ENCODE measurements at regions not wholly inside any gene's neighbourhood (a gene's known extent, or its start where the extent isn't known, plus 50 kb on each side); places are given as distances from the start of the nearest gene placed in this dataset.

DNA sequence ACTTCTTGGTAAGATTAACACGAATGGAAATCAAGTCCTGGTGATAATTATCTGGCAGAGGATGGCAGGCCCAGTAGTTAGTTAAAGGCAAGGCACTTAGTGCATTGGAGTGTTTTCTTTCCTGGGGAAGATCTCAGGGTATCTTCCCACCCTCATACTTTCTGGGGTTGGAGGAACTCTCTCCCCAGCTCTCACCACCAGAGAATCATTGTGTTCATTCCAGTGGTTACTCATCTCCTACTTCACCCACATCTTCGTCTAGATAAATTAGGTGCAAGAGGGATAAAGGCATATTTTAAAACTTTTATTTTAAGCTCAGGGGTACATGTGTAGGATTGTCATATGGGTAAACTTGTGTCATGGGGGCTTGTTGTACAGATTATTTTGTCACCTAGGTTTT is 67.5 kb upstream of the SH3RF1 start:
- intact Hi-C loops (cut with DNase I; ENCODE audit: low total_unique reads) (no loop called here), in situ Hi-C loops (cut with MboI; ENCODE audit: low pct_ligation_motif_present in 1 of 4, low pct_unique_long_range_greater_than_20kb in 1 of 4, low sequenced_read_pairs in 3 of 4) (no loop called here)
- TF ChIP-seq, protein P1, sequence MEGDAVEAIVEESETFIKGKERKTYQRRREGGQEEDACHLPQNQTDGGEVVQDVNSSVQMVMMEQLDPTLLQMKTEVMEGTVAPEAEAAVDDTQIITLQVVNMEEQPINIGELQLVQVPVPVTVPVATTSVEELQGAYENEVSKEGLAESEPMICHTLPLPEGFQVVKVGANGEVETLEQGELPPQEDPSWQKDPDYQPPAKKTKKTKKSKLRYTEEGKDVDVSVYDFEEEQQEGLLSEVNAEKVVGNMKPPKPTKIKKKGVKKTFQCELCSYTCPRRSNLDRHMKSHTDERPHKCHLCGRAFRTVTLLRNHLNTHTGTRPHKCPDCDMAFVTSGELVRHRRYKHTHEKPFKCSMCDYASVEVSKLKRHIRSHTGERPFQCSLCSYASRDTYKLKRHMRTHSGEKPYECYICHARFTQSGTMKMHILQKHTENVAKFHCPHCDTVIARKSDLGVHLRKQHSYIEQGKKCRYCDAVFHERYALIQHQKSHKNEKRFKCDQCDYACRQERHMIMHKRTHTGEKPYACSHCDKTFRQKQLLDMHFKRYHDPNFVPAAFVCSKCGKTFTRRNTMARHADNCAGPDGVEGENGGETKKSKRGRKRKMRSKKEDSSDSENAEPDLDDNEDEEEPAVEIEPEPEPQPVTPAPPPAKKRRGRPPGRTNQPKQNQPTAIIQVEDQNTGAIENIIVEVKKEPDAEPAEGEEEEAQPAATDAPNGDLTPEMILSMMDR (IDR thresholded peaks at IDR 0.05) = no peak
- TF ChIP-seq POLR2A (IDR thresholded peaks at IDR 0.05) (no peak), POLR2AphosphoS5 (IDR thresholded peaks at IDR 0.05) (no peak), EP300 (IDR thresholded peaks at IDR 0.05; ENCODE audit: low read depth) (no peak)
- WGBS, 2 donors (ENCODE audit: low coverage in 1 of 2) = 40 to 58% methylated on average over 2 of the region's 2 CpGs
- DNase-seq = no peak
- H3K27me3 ChIP-seq = no peaks in the 10 kb centered on the region
- no peak overlapping the region for H3K4me3 ChIP-seq
- H3K4me1 ChIP-seq = no peaks in the 10 kb centered on the region
- H3K27ac ChIP-seq = no peak overlapping the region
- no peaks in the 10 kb centered on the region for H3K9me3 ChIP-seq
- H3K36me3 ChIP-seq = no peaks in the 10 kb centered on the region

- no peaks in the 10 kb centered on the region for H3K36me3 ChIP-seq
- whole genome bisulfite sequencing, 2 donors (ENCODE audit: low coverage in 1 of 2) = 100% methylated on average over 1 of the region's 1 CpG; no CpG with 5 or more reads in 1 of the 2 donors
- intact Hi-C loops (cut with DNase I; ENCODE audit: low total_unique reads) = no loop called here
- no peaks in the 10 kb centered on the region for H3K9me3 ChIP-seq
- H3K27ac ChIP-seq = no peak overlapping the region
- no peak for TF ChIP-seq POLR2A (IDR thresholded peaks at IDR 0.05)
- TF ChIP-seq, protein P1 (IDR thresholded peaks at IDR 0.05) = no peak
- TF ChIP-seq EP300 (IDR thresholded peaks at IDR 0.05; ENCODE audit: low read depth) = no peak
- TF ChIP-seq POLR2AphosphoS5 (IDR thresholded peaks at IDR 0.05) = no peak
- H3K4me3 ChIP-seq = no peak overlapping the region
- DNase-seq = no peak
- in situ Hi-C loops (cut with MboI; ENCODE audit: low pct_ligation_motif_present in 1 of 4, low pct_unique_long_range_greater_than_20kb in 1 of 4, low sequenced_read_pairs in 3 of 4) = no loop called here
- no peaks in the 10 kb centered on the region for H3K4me1 ChIP-seq
- H3K27me3 ChIP-seq = no peaks in the 10 kb centered on the region
These were observed 66.8 kb upstream of the SH3RF1 start for GRCh38 chr4:169337510-169337909.

DNA sequence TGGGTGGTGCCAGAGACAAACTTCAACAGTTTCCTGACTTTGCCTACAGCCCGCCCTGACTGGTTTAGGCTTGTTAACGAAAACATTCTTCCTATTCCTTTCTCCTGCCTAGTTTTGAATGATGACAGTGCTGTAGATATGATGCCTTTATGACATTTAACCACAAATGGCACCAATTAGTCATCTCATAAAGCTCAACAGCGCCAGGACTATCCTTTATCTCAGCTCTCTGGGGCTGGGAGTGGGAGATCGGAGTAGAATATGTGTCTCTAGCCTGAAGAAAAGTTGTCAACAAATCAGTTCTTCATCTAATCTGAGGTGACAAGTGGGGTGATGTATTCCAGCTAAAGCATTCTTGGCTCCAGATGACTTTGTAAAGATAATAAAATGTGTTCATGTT is 64.6 kb upstream of the SH3RF1 start:
- Histone ChIP-seq H3K4me1 (no peaks in the 10 kb centered on the region), H3K27me3 (no peaks in the 10 kb centered on the region), H3K27ac (no peak overlapping the region), H3K9me3 (no peaks in the 10 kb centered on the region), H3K4me3 (no peak overlapping the region), H3K36me3 (no peaks in the 10 kb centered on the region)
- intact Hi-C loops (cut with DNase I; ENCODE audit: low total_unique reads) = no loop called here
- DNase-seq = no peak
- 66 to 75% methylated on average over 4 of the region's 4 CpGs for WGBS, 2 donors (ENCODE audit: low coverage in 1 of 2)
- TF ChIP-seq POLR2A (IDR thresholded peaks at IDR 0.05) (no peak), EP300 (IDR thresholded peaks at IDR 0.05; ENCODE audit: low read depth) (no peak), POLR2AphosphoS5 (IDR thresholded peaks at IDR 0.05) (no peak)
- TF ChIP-seq, protein P1 (IDR thresholded peaks at IDR 0.05) = no peak
- in situ Hi-C loops (cut with MboI; ENCODE audit: low pct_ligation_motif_present in 1 of 4, low pct_unique_long_range_greater_than_20kb in 1 of 4, low sequenced_read_pairs in 3 of 4) = no loop called here

DNA sequence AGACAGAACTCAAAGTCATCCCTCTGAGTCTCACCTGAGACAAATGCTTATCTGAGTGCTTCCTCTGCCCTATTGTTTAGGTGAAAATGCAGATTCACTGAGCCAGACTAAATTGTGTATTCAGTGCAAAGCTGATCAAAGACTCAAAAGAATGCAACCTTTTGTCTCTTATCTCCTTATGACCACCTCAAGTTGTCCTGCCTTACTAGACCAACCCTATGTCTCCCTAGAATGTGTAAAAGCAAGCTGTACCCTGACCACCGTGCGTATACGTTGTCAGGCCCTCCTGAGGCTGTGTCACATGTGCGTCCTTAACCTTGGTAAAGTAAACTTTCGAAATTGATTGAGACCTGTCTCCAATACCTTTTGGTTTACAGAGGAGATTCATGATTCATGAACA is 63.6 kb upstream of the SH3RF1 start:
- no peaks in the 10 kb centered on the region for H3K36me3 ChIP-seq
- H3K27ac ChIP-seq = no peak overlapping the region
- no peaks in the 10 kb centered on the region for H3K27me3 ChIP-seq
- no peaks in the 10 kb centered on the region for H3K4me1 ChIP-seq
- WGBS, 2 donors (ENCODE audit: low coverage in 1 of 2) = 74% methylated on average over 5 of the region's 5 CpGs; no CpG with 5 or more reads in 1 of the 2 donors
- intact Hi-C loops (cut with DNase I; ENCODE audit: low total_unique reads) (no loop called here), in situ Hi-C loops (cut with MboI; ENCODE audit: low pct_ligation_motif_present in 1 of 4, low pct_unique_long_range_greater_than_20kb in 1 of 4, low sequenced_read_pairs in 3 of 4) (no loop called here)
- DNase-seq = no peak
- TF ChIP-seq, protein P1 (IDR thresholded peaks at IDR 0.05) = no peak
- no peak for TF ChIP-seq POLR2AphosphoS5 (IDR thresholded peaks at IDR 0.05)
- TF ChIP-seq EP300 (IDR thresholded peaks at IDR 0.05; ENCODE audit: low read depth) = no peak
- TF ChIP-seq POLR2A (IDR thresholded peaks at IDR 0.05) = no peak
- no peaks in the 10 kb centered on the region for H3K9me3 ChIP-seq
- H3K4me3 ChIP-seq = no peak overlapping the region

Measured in transverse colon (tissue), 4 donors.